Stimulated activated CD8-positive, alpha-beta memory T cell treated with anti-CD3 and anti-CD28 coated beads, Interleukin-12 subunit alpha, Interleukin-12 subunit beta, amount 100 ng/mL, for 24 hours (primary cell): ENCODE measurements at regions not wholly inside any gene's neighbourhood (a gene's known extent, or its start where the extent isn't known, plus 50 kb on each side); places are given as distances from the start of the nearest gene placed in this dataset.

Experiments
- DNase-seq: peaks from one replicate; pipeline ENCODE4 v3.0.0-alpha.2; 2020; ENCODE audit errors: extremely low read depth

DNA sequence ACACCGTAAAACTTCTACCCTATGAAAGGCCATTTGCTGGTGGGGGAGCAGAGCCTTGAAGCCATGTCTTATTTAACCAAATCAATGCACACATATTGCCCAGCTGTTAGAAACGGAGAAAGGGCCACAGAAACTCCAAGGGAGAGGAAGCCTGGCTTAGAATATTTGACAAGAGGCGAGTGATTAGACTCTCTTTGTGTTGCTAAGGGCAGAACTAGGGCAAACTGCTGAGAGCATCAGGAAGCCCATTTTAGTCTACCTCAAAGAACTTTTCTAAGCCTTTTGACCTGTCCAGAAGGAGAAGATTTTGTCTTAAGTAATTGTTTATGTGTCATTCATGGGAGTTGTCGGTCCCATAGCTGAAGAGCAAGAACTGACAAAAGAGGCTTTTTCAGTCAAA is 54.4 kb upstream of the CELF4 start:
- no peak for DNase-seq

DNA sequence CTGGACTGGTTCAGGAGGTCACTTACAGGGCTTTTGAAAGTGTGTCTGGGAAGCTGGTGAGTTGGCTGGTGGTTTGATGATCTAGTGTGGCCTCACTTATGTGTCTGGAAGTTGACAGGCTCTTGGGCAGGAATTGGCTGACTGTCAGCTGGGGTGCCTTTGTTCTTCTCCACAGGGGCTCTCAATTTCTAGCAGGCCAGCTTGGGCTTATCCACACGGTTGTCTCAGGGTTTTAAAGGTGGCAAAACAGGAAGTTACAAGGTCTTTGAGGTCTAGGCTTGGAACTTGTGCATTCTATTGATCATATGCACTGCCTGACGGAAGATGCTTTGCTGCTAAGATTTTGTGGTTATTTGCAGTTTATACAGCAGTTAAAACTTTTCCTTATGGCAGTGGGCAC is 52.0 kb upstream of the CELF4 start:
- DNase-seq = no peak
